ENCODE measurements at regions not wholly inside any gene's neighbourhood (a gene's known extent, or its start where the extent isn't known, plus 50 kb on each side); places are given as distances from the start of the nearest gene placed in this dataset.

- TF ChIP-seq, protein P1, sequence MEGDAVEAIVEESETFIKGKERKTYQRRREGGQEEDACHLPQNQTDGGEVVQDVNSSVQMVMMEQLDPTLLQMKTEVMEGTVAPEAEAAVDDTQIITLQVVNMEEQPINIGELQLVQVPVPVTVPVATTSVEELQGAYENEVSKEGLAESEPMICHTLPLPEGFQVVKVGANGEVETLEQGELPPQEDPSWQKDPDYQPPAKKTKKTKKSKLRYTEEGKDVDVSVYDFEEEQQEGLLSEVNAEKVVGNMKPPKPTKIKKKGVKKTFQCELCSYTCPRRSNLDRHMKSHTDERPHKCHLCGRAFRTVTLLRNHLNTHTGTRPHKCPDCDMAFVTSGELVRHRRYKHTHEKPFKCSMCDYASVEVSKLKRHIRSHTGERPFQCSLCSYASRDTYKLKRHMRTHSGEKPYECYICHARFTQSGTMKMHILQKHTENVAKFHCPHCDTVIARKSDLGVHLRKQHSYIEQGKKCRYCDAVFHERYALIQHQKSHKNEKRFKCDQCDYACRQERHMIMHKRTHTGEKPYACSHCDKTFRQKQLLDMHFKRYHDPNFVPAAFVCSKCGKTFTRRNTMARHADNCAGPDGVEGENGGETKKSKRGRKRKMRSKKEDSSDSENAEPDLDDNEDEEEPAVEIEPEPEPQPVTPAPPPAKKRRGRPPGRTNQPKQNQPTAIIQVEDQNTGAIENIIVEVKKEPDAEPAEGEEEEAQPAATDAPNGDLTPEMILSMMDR (IDR thresholded peaks at IDR 0.05; ENCODE audit: insufficient read depth, low read length, poor library complexity, severe bottlenecking): no peak
- TF ChIP-seq EZH2phosphoT487 (conservative IDR thresholded peaks at IDR 0.05; ENCODE audit: low read length): no peak
These were observed 51.1 kb upstream of the ARID5B start for GRCh38 chr10:61850376-61850775.
